HPDE6-E6E7 (cell line): ENCODE measurements at regions not wholly inside any gene's neighbourhood (a gene's known extent, or its start where the extent isn't known, plus 50 kb on each side); places are given as distances from the start of the nearest gene placed in this dataset.

Experiments
- DNase-seq: peaks from one replicate; pipeline ENCODE4 v3.0.0; 2011; ENCODE audit warnings: missing footprints; ENCODE audit errors: extremely low spot score

GRCh38 chr1:98382986-98383740, 278.4 kb upstream of the SNX7 start:
- no peak for DNase-seq

DNA sequence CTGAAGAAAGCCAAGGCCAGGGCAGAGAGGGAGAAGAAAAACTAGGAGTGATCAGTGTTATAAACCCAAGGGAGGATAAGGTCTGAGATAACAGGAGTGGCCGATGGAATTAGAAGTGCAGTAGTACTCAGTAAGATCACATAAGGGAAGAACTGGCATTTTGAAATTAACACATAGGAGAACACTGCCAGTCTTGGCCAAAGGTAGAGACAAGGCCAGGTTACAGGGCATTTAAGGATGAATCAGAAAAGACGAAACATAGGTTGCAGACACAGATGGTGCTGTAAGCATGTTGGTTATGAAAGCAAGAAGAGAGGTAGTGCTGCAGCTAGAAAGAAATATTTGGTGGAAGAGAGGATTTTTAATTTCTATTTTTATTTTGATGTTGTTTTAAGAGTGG, 278.9 kb upstream of the SNX7 start:
- no peak for DNase-seq

DNA sequence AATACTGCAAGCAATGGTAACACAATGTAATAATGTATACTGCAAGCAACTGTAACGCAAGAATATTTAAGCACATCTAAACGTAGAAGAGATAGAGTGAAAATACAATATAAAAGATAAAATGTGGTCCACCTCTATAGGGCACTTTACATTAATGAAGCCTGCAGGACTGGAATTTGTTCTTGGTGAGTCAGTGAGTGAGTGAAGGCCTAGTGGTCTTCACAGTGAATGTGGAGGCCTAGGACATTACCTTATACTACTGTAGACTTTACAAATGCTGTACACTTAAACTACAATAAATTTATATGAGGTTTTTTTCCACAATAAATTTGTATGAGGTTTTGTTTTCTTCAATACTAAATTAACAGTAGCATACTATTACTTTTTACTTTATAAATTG, 287.4 kb upstream of the SNX7 start:
- DNase-seq: no peak

GRCh38 chr1:98373056-98373455, 288.5 kb upstream of the SNX7 start:
- DNase-seq: no peak

GRCh38 chr1:98371764-98372163, 289.8 kb upstream of the SNX7 start:
- DNase-seq: no peak

DNA sequence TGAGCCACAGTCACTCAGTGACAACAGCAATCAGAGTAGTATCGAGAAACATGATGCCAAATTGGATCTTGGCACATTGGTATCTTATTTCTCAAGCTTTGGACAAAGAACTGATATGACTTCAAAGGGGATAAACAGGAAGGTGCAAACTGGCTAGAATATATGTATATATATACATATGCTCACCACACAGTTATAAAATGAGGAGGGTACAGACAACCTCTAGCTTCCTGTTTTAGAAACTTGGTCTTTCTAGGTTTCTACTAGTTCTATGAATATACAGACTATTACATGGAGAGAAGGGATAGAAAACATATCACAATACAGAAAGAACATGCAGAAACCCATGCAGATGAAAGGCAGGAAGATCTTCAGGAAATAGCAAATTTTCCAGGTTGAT, 292.1 kb upstream of the SNX7 start:
- no peak for DNase-seq

DNA sequence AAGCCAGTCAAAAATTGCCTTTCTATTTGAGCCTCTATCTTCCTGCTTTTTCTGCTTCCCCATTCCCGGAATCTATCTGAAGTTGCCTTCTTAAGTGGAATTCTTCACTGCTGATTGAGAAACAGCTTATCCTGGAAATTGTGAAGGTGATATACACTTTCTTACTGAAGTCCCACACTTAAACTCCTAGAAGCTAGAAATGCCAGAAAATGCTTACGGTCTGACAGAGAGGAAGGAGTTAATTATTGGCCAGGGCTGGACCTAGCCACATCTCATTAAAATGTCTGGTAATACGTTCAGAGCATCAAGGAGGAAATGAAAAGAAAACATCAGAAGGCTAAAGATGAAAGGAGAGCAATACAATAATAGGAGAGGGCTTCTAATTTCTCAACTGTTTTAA, 292.5 kb upstream of the SNX7 start:
- no peak for DNase-seq

DNA sequence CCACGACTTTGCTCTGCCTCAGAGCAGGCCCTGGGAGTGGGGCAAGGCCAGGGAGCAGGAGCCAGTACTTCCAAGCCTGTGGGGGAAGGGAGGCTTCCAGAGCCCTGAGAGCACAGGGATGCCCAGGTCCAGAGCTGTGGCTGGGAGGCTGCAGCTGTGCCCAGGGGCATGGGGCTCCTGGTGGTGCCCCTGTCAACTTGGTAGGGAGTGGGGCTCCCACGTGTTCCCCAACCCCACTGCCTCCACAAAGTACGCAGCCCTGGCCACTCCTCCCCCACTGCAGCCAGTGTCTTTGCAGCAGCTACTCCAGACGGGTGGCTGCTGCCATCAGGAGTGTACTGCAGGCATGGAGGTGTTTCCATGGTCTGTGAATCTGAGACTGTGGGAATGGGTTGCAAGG, 294.1 kb upstream of the SNX7 start:
- no peak for DNase-seq

GRCh38 chr1:98366343-98366742, 295.2 kb upstream of the SNX7 start:
- DNase-seq: no peak

GRCh38 chr1:98364544-98364943, 297.0 kb upstream of the SNX7 start:
- no peak for DNase-seq

- no peak for DNase-seq
These were observed 300.7 kb upstream of the SNX7 start for GRCh38 chr1:98360864-98361263.

GRCh38 chr1:98355656-98356383, 305.7 kb upstream of the SNX7 start:
- peak; percentile 23 for DNase-seq

DNA sequence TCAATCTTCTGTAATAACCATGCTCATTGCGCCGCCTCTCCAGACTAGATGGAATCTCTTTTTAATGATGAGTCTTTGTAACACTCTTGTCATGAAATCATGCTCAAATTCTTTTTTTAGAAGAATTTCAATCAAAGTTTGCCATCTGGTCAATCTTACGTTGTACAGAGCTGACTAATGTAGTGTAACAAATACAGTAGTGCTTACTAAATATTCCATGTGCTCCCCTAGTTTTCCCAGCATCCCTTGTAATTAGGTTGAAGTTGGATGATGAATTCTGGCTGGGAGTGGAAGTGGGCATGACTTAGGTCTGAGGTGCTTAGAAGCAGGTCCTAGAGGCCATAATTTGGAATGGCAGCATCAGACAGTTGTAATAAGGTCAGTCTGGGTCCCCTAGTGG, 309.1 kb upstream of the SNX7 start:
- no peak for DNase-seq

DNA sequence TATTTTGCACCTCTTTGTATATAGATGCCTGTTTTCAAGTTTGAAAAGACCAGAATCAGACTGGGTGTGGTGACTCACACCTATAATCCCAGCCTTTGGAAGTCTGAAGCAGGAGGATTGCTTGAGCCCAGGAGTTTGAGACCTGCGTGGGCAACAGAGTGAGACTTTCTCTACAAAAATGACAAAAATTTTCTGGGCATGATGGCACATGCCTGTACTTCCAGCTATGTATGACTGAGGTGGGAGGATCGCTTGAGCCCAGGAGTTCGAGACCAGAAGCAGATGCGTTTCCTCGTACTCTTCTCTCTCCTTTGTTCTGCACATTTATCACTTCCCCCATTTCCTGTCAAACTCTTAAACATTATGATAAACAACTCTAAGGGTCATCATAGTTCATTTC, 310.0 kb upstream of the SNX7 start:
- DNase-seq: no peak

DNA sequence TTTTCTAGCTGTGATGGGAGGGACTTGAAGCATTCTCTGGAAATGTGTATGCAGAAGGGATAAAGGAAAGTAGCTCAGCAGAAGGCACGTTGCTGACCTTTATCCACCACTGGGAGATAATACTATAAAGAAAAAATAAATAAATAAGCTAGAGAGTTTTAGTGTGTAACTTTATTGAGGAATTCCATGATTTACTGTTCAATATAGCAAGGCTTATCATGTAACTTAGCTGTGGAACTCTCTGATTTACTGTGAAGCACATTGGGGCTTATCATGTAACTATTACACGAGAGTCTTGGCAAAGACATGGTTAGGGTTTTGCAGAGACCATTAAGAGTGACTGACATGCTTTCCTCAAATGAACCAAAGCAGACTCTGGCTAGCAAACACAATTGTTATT, 316.1 kb upstream of the SNX7 start:
- no peak for DNase-seq

DNA sequence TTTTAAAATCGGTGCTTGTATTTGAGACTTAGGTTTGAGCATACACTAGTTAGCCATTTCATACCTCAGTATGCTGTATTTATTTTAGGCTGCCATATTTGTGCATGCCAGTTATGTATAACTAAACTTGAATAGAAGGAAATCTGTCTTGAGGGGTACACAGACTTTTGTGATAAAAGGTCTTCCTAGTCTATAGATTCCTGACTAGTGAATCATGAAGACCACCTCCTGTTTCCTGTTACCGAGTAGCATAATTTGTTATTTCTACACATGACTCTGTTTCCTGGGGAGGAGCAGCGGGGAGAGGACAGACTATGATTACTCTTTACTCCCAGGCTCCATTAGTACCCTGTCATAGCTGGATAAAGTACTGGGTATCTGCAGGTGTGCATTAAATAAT, 316.8 kb upstream of the SNX7 start:
- no peak for DNase-seq

GRCh38 chr1:98342566-98342965, 319.0 kb upstream of the SNX7 start:
- DNase-seq: no peak

DNA sequence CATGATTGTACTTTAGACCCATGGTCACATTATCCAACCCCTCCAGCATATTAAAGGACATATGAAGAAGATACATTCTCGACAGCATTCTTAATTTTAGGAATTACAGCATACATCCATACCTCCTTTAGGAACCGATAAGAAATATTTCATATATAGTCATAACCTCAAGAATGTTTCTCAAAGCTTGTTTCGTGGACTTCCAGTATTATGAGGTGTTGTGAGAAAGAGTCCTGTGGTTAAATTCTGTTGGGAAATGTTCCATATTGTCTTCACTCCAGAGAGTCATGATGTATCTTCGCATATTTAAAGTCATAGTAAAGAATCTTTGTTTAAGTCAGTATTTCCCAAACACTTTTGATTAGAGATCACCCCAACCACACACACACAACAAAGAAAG, 321.0 kb upstream of the SNX7 start:
- no peak for DNase-seq

DNA sequence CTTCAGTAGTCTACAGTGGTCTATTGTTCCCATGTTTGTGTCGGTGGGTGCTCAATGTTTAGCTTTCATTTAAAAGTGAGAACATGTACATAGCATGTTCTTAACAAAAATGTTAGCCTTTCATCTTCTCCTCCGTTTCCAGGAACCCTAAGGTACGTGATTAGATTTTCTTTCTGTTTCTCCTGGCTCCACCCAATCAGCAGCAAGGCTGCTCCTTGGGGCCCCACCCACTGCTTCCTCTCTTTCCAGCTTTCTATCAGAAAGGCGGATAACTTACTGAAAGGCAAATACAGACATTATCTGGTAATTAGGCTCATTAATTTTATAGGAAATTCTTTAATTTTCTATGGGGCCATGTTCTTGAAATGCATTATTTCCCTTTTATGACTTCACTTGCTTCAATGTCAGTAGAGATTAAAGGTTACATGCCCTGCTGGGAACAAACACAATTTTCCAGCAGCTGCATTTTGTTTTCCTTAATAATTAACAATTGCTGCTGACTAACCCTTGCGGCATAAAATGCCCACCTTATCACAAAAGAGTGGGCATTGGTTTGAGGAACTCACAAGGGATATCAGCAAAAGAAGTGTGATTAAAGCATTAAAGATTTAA, 324.9 kb upstream of the SNX7 start:
- no peak for DNase-seq

GRCh38 chr1:98333936-98334335, 327.6 kb upstream of the SNX7 start:
- DNase-seq: no peak

- no peak for DNase-seq
These were observed 328.1 kb upstream of the SNX7 start for GRCh38 chr1:98333406-98333805.

DNA sequence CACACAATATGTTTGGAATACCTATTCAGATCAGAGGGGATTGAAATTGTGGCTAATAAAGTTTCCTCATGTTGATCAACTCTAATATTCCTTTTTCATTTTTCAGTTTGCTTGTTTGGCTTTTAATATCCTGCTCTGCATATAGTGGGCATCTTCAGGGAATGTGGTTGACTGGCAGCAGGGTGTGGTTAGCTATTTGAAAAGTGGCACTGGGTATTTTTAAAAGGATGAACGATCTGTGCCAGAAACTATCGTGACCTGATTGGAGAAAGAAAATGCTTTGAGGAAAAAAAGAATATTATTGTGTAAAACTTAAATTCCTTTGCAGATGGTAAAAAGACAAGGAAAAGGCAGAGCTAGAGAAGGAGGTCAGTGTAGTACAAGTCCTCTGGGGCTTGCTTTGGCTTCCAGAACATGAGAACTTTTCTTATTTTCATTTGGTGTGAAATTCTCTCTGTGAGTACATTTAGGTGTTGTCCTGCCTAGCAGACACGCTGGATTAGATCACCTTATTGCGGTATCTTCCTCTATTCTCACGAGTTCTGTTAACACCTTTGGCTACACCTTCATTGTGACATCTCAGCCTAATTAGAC, 329.7 kb upstream of the SNX7 start:
- DNase-seq: no peak

DNA sequence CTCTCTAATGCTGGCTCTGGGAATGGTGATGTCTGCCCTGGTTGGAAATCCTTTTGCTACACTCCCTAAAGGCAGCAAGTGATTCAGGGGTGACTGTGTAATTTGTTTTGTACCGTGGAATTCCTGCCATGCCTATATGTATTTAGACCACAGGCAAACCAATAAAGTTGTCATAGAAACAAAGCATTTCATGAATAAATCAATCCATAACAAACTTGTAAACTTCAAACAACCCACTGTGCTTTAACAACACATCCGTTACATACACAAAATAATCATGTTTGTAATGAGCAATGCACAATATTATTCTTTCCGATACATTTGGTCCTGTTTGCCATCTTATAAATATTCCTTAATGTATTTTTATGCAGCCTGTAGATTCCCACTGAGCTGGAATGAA, 330.3 kb upstream of the SNX7 start:
- no peak for DNase-seq
